ENCODE measurements at regions not wholly inside any gene's neighbourhood (a gene's known extent, or its start where the extent isn't known, plus 50 kb on each side); places are given as distances from the start of the nearest gene placed in this dataset.

DNA sequence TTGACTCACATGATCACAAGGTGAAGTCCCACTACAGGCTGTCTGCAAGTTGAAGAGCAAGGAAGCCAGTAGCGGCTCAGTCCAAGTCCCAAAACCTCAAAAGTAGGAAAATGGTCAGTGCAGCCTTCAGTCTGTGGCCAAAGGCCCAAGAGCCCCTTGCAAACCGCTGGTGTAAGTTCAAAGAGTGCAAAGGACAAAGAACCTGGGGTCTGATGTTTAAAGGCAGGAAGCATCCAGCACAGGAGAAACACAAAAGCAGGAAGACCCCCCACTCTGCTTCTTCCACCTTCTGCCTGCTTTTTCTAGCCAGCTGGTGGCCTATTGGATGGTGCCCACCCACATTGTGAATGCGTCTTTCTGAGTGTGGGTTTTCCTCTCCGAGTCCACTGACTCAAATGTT, 2222.6 kb downstream of the MRPL39 start:
- TF ChIP-seq RAD21 (IDR thresholded peaks at IDR 0.05; ENCODE audit: low read depth), result no peak
- TF ChIP-seq, protein P1, sequence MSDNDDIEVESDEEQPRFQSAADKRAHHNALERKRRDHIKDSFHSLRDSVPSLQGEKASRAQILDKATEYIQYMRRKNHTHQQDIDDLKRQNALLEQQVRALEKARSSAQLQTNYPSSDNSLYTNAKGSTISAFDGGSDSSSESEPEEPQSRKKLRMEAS (IDR thresholded peaks at IDR 0.05), result no peak
